GM12872 (cell line): ENCODE measurements at regions not wholly inside any gene's neighbourhood (a gene's known extent, or its start where the extent isn't known, plus 50 kb on each side); places are given as distances from the start of the nearest gene placed in this dataset.

ENCODE experiments used
- CTCF ChIP-seq: IDR thresholded peaks from 3 replicates; pipeline ENCODE4 v1.5.1; 2011; ENCODE audit warnings: low read depth, mild to moderate bottlenecking, low read length, moderate library complexity; ENCODE audit not compliant: insufficient read depth

- no peak for TF ChIP-seq CTCF
These were observed 343.8 kb upstream of the NAV3 start for GRCh38 chr12:77486872-77487271.

- no peak for TF ChIP-seq CTCF
These were observed 344.5 kb upstream of the NAV3 start for GRCh38 chr12:77485961-77486854.

- TF ChIP-seq CTCF, result no peak
These were observed 349.0 kb upstream of the NAV3 start for GRCh38 chr12:77481687-77482086.

GRCh38 chr12:77477907-77478533 is 352.7 kb upstream of the NAV3 start:
- TF ChIP-seq CTCF, result no peak

GRCh38 chr12:77471801-77472200 is 358.9 kb upstream of the NAV3 start:
- TF ChIP-seq CTCF, result no peak

- no peak for TF ChIP-seq CTCF
These were observed 360.9 kb upstream of the NAV3 start for GRCh38 chr12:77469578-77470333.

- no peak for TF ChIP-seq CTCF
These were observed 377.3 kb upstream of the E2F7 start for GRCh38 chr12:77442633-77443032.
